Cardiac septum (tissue), 1 donor: ENCODE measurements at regions not wholly inside any gene's neighbourhood (a gene's known extent, or its start where the extent isn't known, plus 50 kb on each side); places are given as distances from the start of the nearest gene placed in this dataset.
"Not testable (repeated sequence)": the region's sequence is repeated elsewhere in the genome, so short reads cannot be mapped to it uniquely, and the experiment has no call there.

Source experiments
- DNase-seq: peaks from one replicate; pipeline ENCODE4 v3.0.0-alpha.2; 2020; ENCODE audit warnings: low spot score
- intact Hi-C: fragments of 100-400 bp; cut with DNase I; formaldehyde crosslinking; loops from one replicate; pipeline ENCODE4 v1.14.0; 2022
- donor health status: DM: no; HTN: no; CAD: no.

- DNase-seq, intact Hi-C loops: not testable (repeated sequence)
These were observed 1245.1 kb downstream of the RPIA start for GRCh38 chr2:89936559-89936958.

- DNase-seq, intact Hi-C loops: not testable (repeated sequence)
These were observed 1247.3 kb downstream of the RPIA start for GRCh38 chr2:89938756-89939155.

GRCh38 chr2:89944267-89944666, 1252.8 kb downstream of the RPIA start:
- DNase-seq, intact Hi-C loops: not testable (repeated sequence)

GRCh38 chr2:89945004-89945616, 1253.6 kb downstream of the RPIA start:
- intact Hi-C loops, DNase-seq: not testable (repeated sequence)

- DNase-seq, intact Hi-C loops: not testable (repeated sequence)
These were observed 1255.8 kb downstream of the RPIA start for GRCh38 chr2:89947208-89947815.

GRCh38 chr2:89948102-89948501, 1256.6 kb downstream of the RPIA start:
- intact Hi-C loops, DNase-seq: not testable (repeated sequence)

- DNase-seq, intact Hi-C loops: not testable (repeated sequence)
These were observed 1259.3 kb downstream of the RPIA start for GRCh38 chr2:89950807-89951206.

- DNase-seq, intact Hi-C loops: not testable (repeated sequence)
These were observed 1265.8 kb downstream of the RPIA start for GRCh38 chr2:89957236-89957635.

GRCh38 chr2:89959729-89960378, 1268.4 kb downstream of the RPIA start:
- intact Hi-C loops, DNase-seq: not testable (repeated sequence)

GRCh38 chr2:89960570-89960969, 1269.1 kb downstream of the RPIA start:
- intact Hi-C loops, DNase-seq: not testable (repeated sequence)

- intact Hi-C loops, DNase-seq: not testable (repeated sequence)
These were observed 1277.1 kb downstream of the RPIA start for GRCh38 chr2:89968567-89968966.

- DNase-seq, intact Hi-C loops: not testable (repeated sequence)
These were observed 1277.7 kb downstream of the RPIA start for GRCh38 chr2:89969190-89969589.

- intact Hi-C loops, DNase-seq: not testable (repeated sequence)
These were observed 1282.4 kb downstream of the RPIA start for GRCh38 chr2:89973849-89974248.

- DNase-seq, intact Hi-C loops: not testable (repeated sequence)
These were observed 1288.5 kb downstream of the RPIA start for GRCh38 chr2:89979826-89980537.

- DNase-seq, intact Hi-C loops: not testable (repeated sequence)
These were observed 1290.8 kb downstream of the RPIA start for GRCh38 chr2:89982246-89982645.

GRCh38 chr2:89985650-89986049, 1294.2 kb downstream of the RPIA start:
- DNase-seq, intact Hi-C loops: not testable (repeated sequence)

GRCh38 chr2:89986532-89986931, 1295.1 kb downstream of the RPIA start:
- intact Hi-C loops, DNase-seq: not testable (repeated sequence)

- DNase-seq, intact Hi-C loops: not testable (repeated sequence)
These were observed 1305.3 kb downstream of the RPIA start for GRCh38 chr2:89996779-89997178.

- intact Hi-C loops, DNase-seq: not testable (repeated sequence)
These were observed 1313.1 kb downstream of the RPIA start for GRCh38 chr2:90004553-90004952.
